HG03442 (cell line): ENCODE measurements at regions not wholly inside any gene's neighbourhood (a gene's known extent, or its start where the extent isn't known, plus 50 kb on each side); places are given as distances from the start of the nearest gene placed in this dataset.

ENCODE experiments used
- ATAC-seq: cut with Tn5 transposase; IDR thresholded peaks from one replicate; pipeline ENCODE4 v1.9.1; 2021; ENCODE audit warnings: mild to moderate bottlenecking, moderate library complexity; ENCODE audit not compliant: unreplicated experiment

GRCh38 chr2:150729495-150729955 is 242.1 kb upstream of the RND3 start:
- ATAC-seq = peak; percentile 81

- no peak for ATAC-seq
Observed at GRCh38 chr2:150718280-150718679, 230.8 kb upstream of the RND3 start.

- ATAC-seq = no peak
Observed at GRCh38 chr2:150716186-150716585, 228.7 kb upstream of the RND3 start.

- no peak for ATAC-seq
Observed at GRCh38 chr2:150715501-150715900, 228.0 kb upstream of the RND3 start.

DNA sequence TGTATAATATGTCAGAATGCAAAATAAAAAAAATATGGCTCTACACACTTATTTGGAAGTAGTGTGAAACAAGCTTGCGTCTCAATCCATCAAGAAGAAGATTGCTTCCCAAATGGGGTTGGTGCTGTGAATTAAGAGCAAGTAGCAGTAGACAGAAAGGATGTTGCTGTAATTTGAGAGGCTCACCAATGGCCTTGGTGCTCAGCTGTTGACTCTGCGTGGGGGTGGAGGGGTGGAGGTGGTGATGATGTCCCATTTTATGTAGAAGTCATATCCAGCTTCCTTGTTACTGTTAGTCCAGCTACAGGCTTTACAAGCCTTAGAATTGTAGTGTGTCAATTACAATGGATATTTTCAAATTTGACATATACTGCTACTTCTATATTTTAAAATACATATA is 223.4 kb upstream of the RND3 start:
- no peak for ATAC-seq

- no peak for ATAC-seq
Observed at GRCh38 chr2:150710041-150710440, 222.6 kb upstream of the RND3 start.

DNA sequence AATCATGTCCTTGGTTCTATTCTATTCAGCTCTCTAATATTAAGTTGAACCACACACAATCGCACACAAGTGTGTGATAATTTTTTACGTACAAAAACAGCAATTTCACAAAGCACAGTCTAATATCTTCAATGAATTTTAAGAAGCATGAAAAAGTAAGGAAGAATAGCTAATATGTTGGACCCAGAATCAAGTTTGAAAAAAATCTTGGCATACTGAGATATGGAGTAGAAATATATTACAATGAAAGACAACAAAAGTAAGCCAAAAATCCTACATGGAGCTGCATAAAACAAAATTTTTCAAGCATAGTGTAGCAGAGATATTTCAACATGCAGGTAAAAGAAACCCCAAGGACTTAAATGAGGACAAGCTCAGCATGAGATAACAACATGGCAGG is 219.1 kb upstream of the RND3 start:
- no peak for ATAC-seq

GRCh38 chr2:150705767-150706166 is 218.3 kb upstream of the RND3 start:
- peak; percentile 79 for ATAC-seq

- ATAC-seq = no peak
Observed at GRCh38 chr2:150705357-150705756, 217.9 kb upstream of the RND3 start.

- ATAC-seq = no peak
Observed at GRCh38 chr2:150702791-150703190, 215.3 kb upstream of the RND3 start.

GRCh38 chr2:150700666-150701580 is 213.5 kb upstream of the RND3 start:
- ATAC-seq = no peak

DNA sequence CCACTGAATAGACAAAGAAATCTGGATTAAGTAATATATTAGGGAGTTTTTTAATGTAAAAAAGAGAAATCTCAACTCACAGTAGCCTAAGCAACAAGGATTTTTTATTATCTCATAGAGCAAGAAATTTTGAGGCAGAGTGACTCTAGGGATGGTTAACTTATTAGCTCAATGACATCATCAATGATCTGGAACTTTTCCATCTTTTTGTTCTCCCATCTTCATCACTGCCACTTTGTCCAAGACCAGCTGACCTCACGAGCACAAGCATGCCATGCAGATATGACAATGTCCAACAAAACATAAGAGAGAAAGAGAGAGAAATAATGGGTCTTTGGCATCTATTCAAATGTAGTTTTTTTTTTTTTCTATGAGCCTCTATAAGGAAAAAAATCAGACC is 211.8 kb upstream of the RND3 start:
- ATAC-seq = no peak

- no peak for ATAC-seq
Observed at GRCh38 chr2:150698016-150698661, 210.7 kb upstream of the RND3 start.

DNA sequence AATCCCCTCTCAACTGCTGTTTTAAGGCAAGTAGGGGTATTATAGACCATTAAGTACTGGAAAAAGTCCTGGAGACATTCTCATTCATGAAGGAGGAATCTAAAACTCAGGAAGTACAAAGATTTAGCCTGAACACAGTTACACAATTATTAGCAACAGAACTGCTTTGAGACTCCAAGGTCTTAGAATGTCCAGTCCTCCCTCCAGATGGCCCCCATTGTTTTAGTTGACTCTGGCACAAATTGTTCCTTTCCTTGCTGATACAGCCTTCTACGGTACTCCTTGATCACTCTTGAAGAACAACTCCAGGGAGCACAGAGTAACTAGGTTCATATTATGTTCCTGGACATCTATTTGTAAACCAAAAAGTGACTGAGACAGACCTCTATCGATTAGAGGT is 210.1 kb upstream of the RND3 start:
- ATAC-seq = no peak

- no peak for ATAC-seq
Observed at GRCh38 chr2:150695451-150696135, 208.1 kb upstream of the RND3 start.

DNA sequence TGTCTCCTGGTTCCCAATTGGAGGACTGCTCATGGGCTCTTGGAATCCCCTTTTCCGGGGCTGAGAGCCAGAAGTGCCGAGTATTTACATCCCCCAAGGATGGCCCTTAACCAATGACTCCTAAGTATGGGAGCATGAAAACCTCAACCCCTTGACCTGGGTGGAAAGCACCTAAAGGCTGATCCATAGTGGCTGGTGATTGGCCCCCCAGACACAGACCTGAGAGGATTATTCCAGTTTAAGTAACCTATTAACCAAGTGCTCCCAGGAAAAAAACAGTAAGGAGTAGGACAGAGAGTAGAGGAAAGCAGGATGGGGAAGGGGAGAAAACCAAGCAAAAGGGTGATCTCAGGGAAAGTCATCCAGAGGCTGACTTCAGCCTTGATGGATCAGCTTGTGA is 206.1 kb upstream of the RND3 start:
- no peak for ATAC-seq

GRCh38 chr2:150690870-150691269 is 203.4 kb upstream of the RND3 start:
- ATAC-seq = no peak

DNA sequence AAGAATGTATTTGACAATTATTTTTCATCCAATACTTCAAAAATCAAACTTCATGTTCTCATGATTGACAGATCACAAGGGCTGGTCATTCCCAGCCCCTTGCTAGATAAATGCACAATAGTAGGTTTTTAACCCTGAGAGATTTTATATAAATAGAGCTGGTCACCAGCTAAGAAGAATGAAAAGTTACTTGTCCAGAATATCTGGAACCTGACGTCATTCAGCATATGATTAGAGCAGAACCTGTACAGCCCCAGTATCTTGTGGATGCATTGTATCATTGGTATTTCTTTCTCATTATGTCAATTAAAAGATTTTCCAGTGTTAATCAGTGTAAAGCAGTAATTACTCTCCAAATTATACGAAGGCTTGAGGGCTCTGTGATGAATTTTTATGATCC is 202.8 kb upstream of the RND3 start:
- no peak for ATAC-seq

DNA sequence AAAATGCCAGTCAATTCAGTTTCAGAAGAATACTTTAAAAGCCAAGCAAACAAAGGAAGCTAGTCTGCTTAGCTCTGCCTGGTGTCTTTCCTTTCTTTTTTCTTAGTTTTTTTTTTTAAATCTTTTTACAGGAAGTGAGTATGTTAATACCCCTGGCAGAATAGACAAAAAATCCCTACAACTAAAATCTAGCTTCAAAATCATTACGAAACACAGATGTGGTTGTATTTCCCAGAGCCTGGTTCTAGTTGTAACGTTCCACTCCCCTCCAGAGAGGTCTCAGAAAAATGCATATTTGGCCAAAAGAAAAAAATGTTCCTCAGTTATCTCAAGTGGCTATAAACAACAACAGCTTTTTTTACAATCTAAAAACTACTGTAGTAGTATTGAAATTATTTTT is 202.1 kb upstream of the RND3 start:
- no peak for ATAC-seq

- ATAC-seq = no peak
Observed at GRCh38 chr2:150688016-150688415, 200.5 kb upstream of the RND3 start.

GRCh38 chr2:150686391-150686790 is 198.9 kb upstream of the RND3 start:
- no peak for ATAC-seq
